ENCODE measurements at regions not wholly inside any gene's neighbourhood (a gene's known extent, or its start where the extent isn't known, plus 50 kb on each side); places are given as distances from the start of the nearest gene placed in this dataset.

GRCh38 chr12:115343008-115343407 is 659.0 kb upstream of the TBX3 start:
- no peak for TF ChIP-seq CTCF (IDR thresholded peaks at IDR 0.05)
- no peak for TF ChIP-seq POLR2AphosphoS5 (IDR thresholded peaks at IDR 0.05)
- TF ChIP-seq POLR2A (IDR thresholded peaks at IDR 0.05): no peak
